ENCODE measurements at regions not wholly inside any gene's neighbourhood (a gene's known extent, or its start where the extent isn't known, plus 50 kb on each side); places are given as distances from the start of the nearest gene placed in this dataset.

GRCh38 chr11:32485733-32486132, 50.4 kb upstream of the WT1 start:
- Histone ChIP-seq H3K4me3 (no peak overlapping the region), H3K36me3 (no peaks in the 10 kb centered on the region), H3K9me3 (no peaks in the 10 kb centered on the region), H3K27me3 (no peaks in the 10 kb centered on the region), H3K27ac (no peak overlapping the region), H3K4me1 (no peaks in the 10 kb centered on the region)
- WGBS, 4 donors, result 74 to 89% (median 82%) methylated on average over 5 of the region's 5 CpGs
- no peak for DNase-seq
- intact Hi-C loops (cut with DNase I), result no loop called here
- TF ChIP-seq POLR2A (IDR thresholded peaks at IDR 0.05), result no peak
- TF ChIP-seq CTCF (IDR thresholded peaks at IDR 0.05), result no peak
- no peak for ATAC-seq
